Posterior vena cava (tissue), 2 donors: ENCODE measurements at regions not wholly inside any gene's neighbourhood (a gene's known extent, or its start where the extent isn't known, plus 50 kb on each side); places are given as distances from the start of the nearest gene placed in this dataset.
"Not testable (repeated sequence)": the region's sequence is repeated elsewhere in the genome, so short reads cannot be mapped to it uniquely, and the experiment has no call there.

Experiments used
- DNase-seq: peaks from one replicate; pipeline ENCODE4 v3.0.0-alpha.2; 2020; ENCODE audit warnings: low spot score
- intact Hi-C, 2 donors: fragments of 100-400 bp; cut with DNase I; formaldehyde crosslinking; loops; one replicate each; pipeline versions ENCODE4 v1.14.1 to v1.14.2; 2022 to 2023
- donor health status: DM: yes; HTN: yes; CAD: no.
- donor health status: DM: yes; HTN: yes; CAD: no.

- DNase-seq, result no peak
- intact Hi-C loops, result no loop called here
Observed at GRCh38 chr6:137680705-137681346, 186.2 kb upstream of the TNFAIP3 start.

- DNase-seq, result no peak
- intact Hi-C loops, result no loop called here
Observed at GRCh38 chr6:137681445-137682009, 185.5 kb upstream of the TNFAIP3 start.

- intact Hi-C loops, DNase-seq: not testable (repeated sequence)
Observed at GRCh38 chr6:137682658-137683057, 184.4 kb upstream of the TNFAIP3 start.

GRCh38 chr6:137683916-137684315 is 183.1 kb upstream of the TNFAIP3 start:
- DNase-seq, result no peak
- intact Hi-C loops, result no loop called here

- no peak for DNase-seq
- intact Hi-C loops, result no loop called here
Observed at GRCh38 chr6:137685798-137686375, 181.2 kb upstream of the TNFAIP3 start.

- intact Hi-C loops, result no loop called here
- DNase-seq, result no peak
Observed at GRCh38 chr6:137687818-137688217, 179.2 kb upstream of the TNFAIP3 start.

GRCh38 chr6:137688230-137688971 is 178.7 kb upstream of the TNFAIP3 start:
- DNase-seq, result no peak
- intact Hi-C loops, result no loop called here

GRCh38 chr6:137689377-137689776 is 177.7 kb upstream of the TNFAIP3 start:
- no peak for DNase-seq
- intact Hi-C loops, result no loop called here

GRCh38 chr6:137690034-137690433 is 177.0 kb upstream of the TNFAIP3 start:
- DNase-seq, result no peak
- intact Hi-C loops, result no loop called here

GRCh38 chr6:137690721-137691120 is 176.3 kb upstream of the TNFAIP3 start:
- intact Hi-C loops, result no loop called here
- DNase-seq, result no peak

GRCh38 chr6:137692308-137692707 is 174.8 kb upstream of the TNFAIP3 start:
- no peak for DNase-seq
- intact Hi-C loops, result no loop called here

- DNase-seq, result no peak
- intact Hi-C loops, result no loop called here
Observed at GRCh38 chr6:137692806-137693205, 174.3 kb upstream of the TNFAIP3 start.

GRCh38 chr6:137693711-137694110 is 173.3 kb upstream of the TNFAIP3 start:
- intact Hi-C loops, result no loop called here
- DNase-seq, result no peak

- no peak for DNase-seq
- intact Hi-C loops, result no loop called here
Observed at GRCh38 chr6:137696765-137697164, 170.3 kb upstream of the TNFAIP3 start.

GRCh38 chr6:137697267-137697938 is 169.7 kb upstream of the TNFAIP3 start:
- intact Hi-C loops, result no loop called here
- DNase-seq, result no peak

- intact Hi-C loops, result no loop called here
- DNase-seq, result no peak
Observed at GRCh38 chr6:137698636-137699030, 168.4 kb upstream of the TNFAIP3 start.

- intact Hi-C loops, result no loop called here
- DNase-seq, result no peak
Observed at GRCh38 chr6:137699031-137699683, 167.9 kb upstream of the TNFAIP3 start.

GRCh38 chr6:137700161-137700560 is 166.9 kb upstream of the TNFAIP3 start:
- no peak for DNase-seq
- intact Hi-C loops, result loop anchor here (10.0 kb wide), 1 partner anchor 165 kb away; the partner anchor contains the start of gene TNFAIP3 (in 2 of the 2)

- DNase-seq, result no peak
- intact Hi-C loops, result loop anchor here (10.0 kb wide), 1 partner anchor 164 kb away; the partner anchor contains the start of gene TNFAIP3 (in 2 of the 2)
Observed at GRCh38 chr6:137700751-137701477, 166.1 kb upstream of the TNFAIP3 start.
